Fibroblast of lung (primary cell): ENCODE measurements at regions not wholly inside any gene's neighbourhood (a gene's known extent, or its start where the extent isn't known, plus 50 kb on each side); places are given as distances from the start of the nearest gene placed in this dataset.

Source experiments
- DNase-seq, 2 donors: peaks; one replicate each; pipeline versions ENCODE4 v3.0.0 to v3.0.0-alpha.2; 2010; ENCODE audit warnings: low read depth in 2 of 2
- H2AFZ ChIP-seq: 2 replicates; pipeline ENCODE4 v1.5.1; 2012; ENCODE audit warnings: low read length, control low read depth, inconsistent platforms
- H3K27ac ChIP-seq: 2 replicates; pipeline ENCODE4 v1.5.1; 2011; ENCODE audit warnings: low read length, control low read depth; ENCODE audit not compliant: insufficient read depth
- H3K27me3 ChIP-seq: 2 replicates; pipeline ENCODE4 v1.5.1; 2011; ENCODE audit warnings: mild to moderate bottlenecking, low read length; ENCODE audit not compliant: control insufficient read depth, insufficient read depth
- H3K36me3 ChIP-seq: 2 replicates; pipeline ENCODE4 v1.5.1; 2011; ENCODE audit warnings: low read length; ENCODE audit not compliant: control insufficient read depth, insufficient read depth
- H3K4me1 ChIP-seq: 2 replicates; pipeline ENCODE4 v1.5.1; 2011; ENCODE audit warnings: low read length; ENCODE audit not compliant: control insufficient read depth, insufficient read depth; ENCODE audit errors: extremely low read depth
- H3K4me2 ChIP-seq: 2 replicates; pipeline ENCODE4 v1.5.1; 2011; ENCODE audit warnings: low read length, control low read depth; ENCODE audit not compliant: insufficient read depth; ENCODE audit errors: extremely low read depth
- H3K4me3 ChIP-seq, 4 experiments: fragments of 200-600 bp in 1 of 4; sonication (generic) in 1 of 4; replicated peaks in 1 of 4; 2 replicates each; pipeline ENCODE4 v1.5.1; 2011 to 2016; ENCODE audit warnings: low read length in 4 of 4, low read depth in 3 of 4, mild to moderate bottlenecking in 3 of 4, control low read depth in 2 of 4, inconsistent platforms in 1 of 4, mixed read lengths in 1 of 4; ENCODE audit not compliant: insufficient read depth in 1 of 4; ENCODE audit errors: control extremely low read depth in 1 of 4
- H3K79me2 ChIP-seq: 2 replicates; pipeline ENCODE4 v1.5.1; 2012; ENCODE audit warnings: mild to moderate bottlenecking, low read length, inconsistent platforms; ENCODE audit not compliant: control insufficient read depth, insufficient read depth
- H3K9ac ChIP-seq: 2 replicates; pipeline ENCODE4 v1.5.1; 2011; ENCODE audit warnings: mild to moderate bottlenecking, low read length, control low read depth; ENCODE audit not compliant: insufficient read depth
- H3K9me3 ChIP-seq: 2 replicates; pipeline ENCODE4 v1.5.1; 2012; ENCODE audit warnings: low read depth, low read length; ENCODE audit not compliant: control insufficient read depth, insufficient read depth
- H4K20me1 ChIP-seq: 2 replicates; pipeline ENCODE4 v1.5.1; 2011; ENCODE audit warnings: low read length; ENCODE audit not compliant: control insufficient read depth, insufficient read depth; ENCODE audit errors: extremely low read depth
- CTCF ChIP-seq, 2 donors: IDR thresholded peaks in 1 of 2; conservative IDR thresholded peaks in 1 of 2; 1 replicate in 1 of 2; 2 replicates in 1 of 2; pipeline ENCODE4 v1.5.1; 2011 to 2012; ENCODE audit warnings: low read length in 2 of 2, control low read depth in 1 of 2, inconsistent platforms in 1 of 2, low read depth in 1 of 2, mild to moderate bottlenecking in 1 of 2
- EZH2 ChIP-seq: IDR thresholded peaks from 2 replicates; pipeline ENCODE4 v1.5.1; 2012; ENCODE audit warnings: low read length, control low read depth, mild to moderate bottlenecking; ENCODE audit errors: missing control alignments

DNA sequence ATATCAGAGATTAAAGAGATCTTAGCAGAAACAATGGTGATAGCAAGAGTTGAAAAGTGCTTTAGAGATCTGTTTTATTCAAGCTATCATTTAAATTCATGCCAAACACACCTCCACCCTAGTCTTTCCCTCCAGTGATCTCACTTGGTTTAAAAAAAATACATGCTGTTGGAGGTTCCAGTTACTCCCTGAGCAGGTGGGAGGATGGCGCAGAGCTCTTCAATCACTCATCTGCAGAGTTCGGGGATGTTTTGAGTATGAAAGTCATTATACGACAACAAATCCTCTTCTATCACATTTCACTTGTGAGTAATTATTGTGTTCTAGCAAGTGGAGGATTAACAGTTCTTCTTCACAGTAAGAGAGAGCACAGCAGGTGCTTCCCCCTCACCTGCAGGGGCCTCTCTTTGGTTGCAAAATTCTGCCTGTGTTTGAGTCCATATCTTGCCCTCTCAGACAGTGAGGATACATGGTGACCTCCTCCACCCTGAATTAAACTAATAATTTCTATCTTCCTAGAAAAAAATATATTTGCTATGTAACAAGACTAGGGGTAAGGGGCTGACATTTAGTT is 376.7 kb downstream of the LIG4 start:
- no peaks in the 10 kb centered on the region for H3K27me3 ChIP-seq
- H3K4me1 ChIP-seq: peaks cover 2% of the 10 kb centered on the region
- H3K27ac ChIP-seq: no peak overlapping the region
- H3K36me3 ChIP-seq: no peaks in the 10 kb centered on the region
- no peak for DNase-seq
- H3K9ac ChIP-seq: no peak overlapping the region
- no peaks in the 10 kb centered on the region for H3K9me3 ChIP-seq
- no peaks in the 10 kb centered on the region for H3K79me2 ChIP-seq
- H4K20me1 ChIP-seq: no peaks in the 10 kb centered on the region
- no peak overlapping the region for H3K4me2 ChIP-seq
- no peak overlapping the region for H3K4me3 ChIP-seq
- TF ChIP-seq EZH2: no peak
- TF ChIP-seq CTCF (conservative IDR thresholded peaks at IDR 0.05 in 1 of 2, IDR thresholded peaks at IDR 0.05 in 1 of 2; ENCODE audit: low read depth in 1 of 2, low read length in 2 of 2): no peak
- no peak overlapping the region for H2AFZ ChIP-seq

GRCh38 chr13:107836685-107837084 is 378.7 kb downstream of the LIG4 start:
- Histone ChIP-seq H3K79me2 (no peaks in the 10 kb centered on the region), H3K9ac (no peak overlapping the region), H3K27ac (no peak overlapping the region), H3K27me3 (no peaks in the 10 kb centered on the region), H3K4me3 (no peak overlapping the region), H4K20me1 (no peaks in the 10 kb centered on the region), H3K9me3 (no peaks in the 10 kb centered on the region), H3K36me3 (no peaks in the 10 kb centered on the region), H3K4me2 (no peak overlapping the region), H2AFZ (no peak overlapping the region), H3K4me1 (peaks cover 2% of the 10 kb centered on the region)
- no peak for TF ChIP-seq CTCF (conservative IDR thresholded peaks at IDR 0.05 in 1 of 2, IDR thresholded peaks at IDR 0.05 in 1 of 2; ENCODE audit: low read depth in 1 of 2, low read length in 2 of 2)
- TF ChIP-seq EZH2: no peak
- DNase-seq: no peak

GRCh38 chr13:107835339-107836018 is 379.9 kb downstream of the LIG4 start:
- Histone ChIP-seq H3K27ac (peak overlapping the region; percentile 34), H3K9ac (no peak overlapping the region), H2AFZ (no peak overlapping the region), H3K27me3 (no peaks in the 10 kb centered on the region), H3K36me3 (no peaks in the 10 kb centered on the region), H3K4me2 (peak overlapping the region; percentile 40), H3K4me1 (peaks cover 2% of the 10 kb centered on the region), H4K20me1 (no peaks in the 10 kb centered on the region), H3K9me3 (no peaks in the 10 kb centered on the region), H3K79me2 (no peaks in the 10 kb centered on the region), H3K4me3 (no peak overlapping the region)
- peak; percentile 74 to 95 for DNase-seq
- no peak for TF ChIP-seq CTCF (conservative IDR thresholded peaks at IDR 0.05 in 1 of 2, IDR thresholded peaks at IDR 0.05 in 1 of 2; ENCODE audit: low read depth in 1 of 2, low read length in 2 of 2)
- TF ChIP-seq EZH2: no peak
